Neural progenitor cell (in vitro differentiated cells): ENCODE measurements at regions not wholly inside any gene's neighbourhood (a gene's known extent, or its start where the extent isn't known, plus 50 kb on each side); places are given as distances from the start of the nearest gene placed in this dataset.

Experiments
- DNase-seq: peaks from one replicate; pipeline ENCODE4 v3.0.0-alpha.2; 2016; ENCODE audit warnings: low spot score
- H2AFZ ChIP-seq: fragments of 200-600 bp; sonication (generic); replicated peaks from 2 replicates; pipeline ENCODE4 v1.6.1; 2016; ENCODE audit warnings: antibody characterized with exemption
- H3F3A ChIP-seq: fragments of 200-600 bp; sonication (generic); 2 replicates; pipeline ENCODE4 v1.6.1; 2016; ENCODE audit warnings: antibody characterized with exemption, low read depth
- H3K27ac ChIP-seq: fragments of 200-600 bp; sonication (generic); 2 replicates; pipeline ENCODE4 v1.5.1; 2016; ENCODE audit warnings: mild to moderate bottlenecking
- H3K27me3 ChIP-seq: fragments of 200-600 bp; sonication (generic); 2 replicates; pipeline ENCODE4 v1.6.1; 2016; ENCODE audit warnings: mild to moderate bottlenecking, moderate library complexity
- H3K36me3 ChIP-seq: fragments of 200-600 bp; sonication (generic); 2 replicates; pipeline ENCODE4 v1.5.1; 2016
- H3K4me1 ChIP-seq: fragments of 200-600 bp; sonication (generic); 2 replicates; pipeline ENCODE4 v1.6.1; 2016; ENCODE audit warnings: mixed run types
- H3K4me2 ChIP-seq: fragments of 200-600 bp; sonication (generic); 2 replicates; pipeline ENCODE4 v1.6.1; 2016
- H3K4me3 ChIP-seq: fragments of 200-600 bp; sonication (generic); 2 replicates; pipeline ENCODE4 v1.5.1; 2016
- H3K79me2 ChIP-seq: fragments of 200-600 bp; sonication (generic); 2 replicates; pipeline ENCODE4 v1.6.1; 2016; ENCODE audit warnings: low read depth
- H3K9ac ChIP-seq: fragments of 200-600 bp; sonication (generic); 2 replicates; pipeline ENCODE4 v1.6.1; 2016
- H3K9me3 ChIP-seq: fragments of 200-600 bp; sonication (generic); 2 replicates; pipeline ENCODE4 v1.5.1; 2016; ENCODE audit warnings: low read depth
- H4K20me1 ChIP-seq: fragments of 200-600 bp; sonication (generic); 2 replicates; pipeline ENCODE4 v1.6.1; 2016; ENCODE audit warnings: low read depth
- H3K27ac Mint-ChIP-seq: 3 replicates; pipeline ENCODE4 v1.8.0; 2021; ENCODE audit warnings: mixed read lengths
- H3K27me3 Mint-ChIP-seq: 2 replicates; pipeline ENCODE4 v1.8.0; 2022; ENCODE audit warnings: low read depth, mild to moderate bottlenecking, inconsistent platforms, moderate library complexity, mixed read lengths; ENCODE audit not compliant: insufficient read depth
- H3K36me3 Mint-ChIP-seq: 3 replicates; pipeline ENCODE4 v1.8.0; 2021; ENCODE audit warnings: mixed read lengths
- H3K4me1 Mint-ChIP-seq: 3 replicates; pipeline ENCODE4 v1.8.0; 2021; ENCODE audit warnings: mixed read lengths
- H3K4me3 Mint-ChIP-seq: 3 replicates; pipeline ENCODE4 v1.8.0; 2021; ENCODE audit warnings: mild to moderate bottlenecking, moderate library complexity, mixed read lengths
- H3K9me3 Mint-ChIP-seq: 3 replicates; pipeline ENCODE4 v1.8.0; 2020; ENCODE audit warnings: mixed read lengths
- CTCF ChIP-seq: fragments of 200-600 bp; sonication (generic); IDR thresholded peaks from 2 replicates; pipeline ENCODE4 v1.5.1; 2017; ENCODE audit warnings: antibody characterized with exemption, mild to moderate bottlenecking
- EZH2 ChIP-seq: fragments of 200-600 bp; sonication (generic); IDR thresholded peaks from 2 replicates; pipeline ENCODE4 v1.6.1; 2017; ENCODE audit warnings: antibody characterized with exemption, mild to moderate bottlenecking, moderate library complexity
- EZH2phosphoT487 ChIP-seq: fragments of 200-600 bp; sonication (generic); IDR thresholded peaks from 2 replicates; pipeline ENCODE4 v1.6.1; 2017; ENCODE audit warnings: antibody characterized with exemption

- H3K4me3 Mint-ChIP-seq, result no peak overlapping the region
- no peaks in the 10 kb centered on the region for H3K9me3 Mint-ChIP-seq
Measured at GRCh38 chr2:184169366-184169765, 429.0 kb upstream of the ZNF804A start.

GRCh38 chr2:184174493-184175104 lies 423.7 kb upstream of the ZNF804A start:
- Histone ChIP-seq H3K4me3 (no peak overlapping the region), H3K9me3 (no peaks in the 10 kb centered on the region), H3K4me1 (no peaks in the 10 kb centered on the region), H2AFZ (no peak overlapping the region), H3K27ac (no peak overlapping the region), H3F3A (no peaks in the 10 kb centered on the region), H3K79me2 (no peaks in the 10 kb centered on the region), H3K9ac (no peak overlapping the region), H4K20me1 (no peaks in the 10 kb centered on the region), H3K36me3 (no peaks in the 10 kb centered on the region), H3K27me3 (no peaks in the 10 kb centered on the region), H3K4me2 (no peak overlapping the region)
- Mint-ChIP-seq H3K4me1 (peaks cover 10% of the 10 kb centered on the region), H3K4me3 (no peak overlapping the region), H3K9me3 (no peaks in the 10 kb centered on the region), H3K36me3 (no peaks in the 10 kb centered on the region), H3K27me3 (no peaks in the 10 kb centered on the region), H3K27ac (no peak overlapping the region)
- TF ChIP-seq CTCF (no peak), EZH2 (no peak), EZH2phosphoT487 (no peak)
- no peak for DNase-seq

More at GRCh38 chr2:184169366-184169765, 429.0 kb upstream of the ZNF804A start:
- Histone ChIP-seq H3K27ac (no peak overlapping the region), H3K36me3 (no peaks in the 10 kb centered on the region), H2AFZ (no peak overlapping the region), H3K4me1 (no peaks in the 10 kb centered on the region), H3K9ac (no peak overlapping the region), H3F3A (no peaks in the 10 kb centered on the region), H3K27me3 (no peaks in the 10 kb centered on the region), H3K4me2 (no peak overlapping the region), H3K79me2 (no peaks in the 10 kb centered on the region), H4K20me1 (no peaks in the 10 kb centered on the region), H3K4me3 (no peak overlapping the region), H3K9me3 (no peaks in the 10 kb centered on the region)
- TF ChIP-seq EZH2 (no peak), EZH2phosphoT487 (no peak), CTCF (no peak)
- no peak overlapping the region for H3K27ac Mint-ChIP-seq
- DNase-seq, result no peak
- H3K27me3 Mint-ChIP-seq, result no peaks in the 10 kb centered on the region
- H3K36me3 Mint-ChIP-seq, result no peaks in the 10 kb centered on the region
- peaks cover 6% of the 10 kb centered on the region for H3K4me1 Mint-ChIP-seq

- Histone ChIP-seq H3K4me2 (no peak overlapping the region), H3F3A (no peaks in the 10 kb centered on the region), H3K27ac (no peak overlapping the region), H3K9ac (no peak overlapping the region), H3K4me1 (no peaks in the 10 kb centered on the region), H4K20me1 (no peaks in the 10 kb centered on the region), H3K27me3 (no peaks in the 10 kb centered on the region), H3K4me3 (no peak overlapping the region), H3K79me2 (no peaks in the 10 kb centered on the region), H3K36me3 (peaks cover 4% of the 10 kb centered on the region), H2AFZ (no peak overlapping the region), H3K9me3 (no peaks in the 10 kb centered on the region)
- Mint-ChIP-seq H3K27me3 (no peaks in the 10 kb centered on the region), H3K9me3 (peaks cover 3% of the 10 kb centered on the region), H3K4me3 (no peak overlapping the region), H3K4me1 (peaks cover 10% of the 10 kb centered on the region), H3K27ac (no peak overlapping the region), H3K36me3 (no peaks in the 10 kb centered on the region)
- TF ChIP-seq EZH2 (no peak), CTCF (no peak), EZH2phosphoT487 (no peak)
- DNase-seq, result no peak
Measured at GRCh38 chr2:184178229-184178628, 420.1 kb upstream of the ZNF804A start.
